ENCODE measurements at regions not wholly inside any gene's neighbourhood (a gene's known extent, or its start where the extent isn't known, plus 50 kb on each side); places are given as distances from the start of the nearest gene placed in this dataset.

- no peak for DNase-seq (ENCODE audit: low spot score)
- H3K27ac ChIP-seq (ENCODE audit: low read depth in 1 of 2, low read length in 2 of 2) = no peak overlapping the region
- H3K9me3 ChIP-seq (ENCODE audit: control insufficient read depth in 4 of 4, low read length in 3 of 4) = no peaks in the 10 kb centered on the region
- TF ChIP-seq TAF1 (conservative IDR thresholded peaks at IDR 0.05) (no peak), FOXA1 (IDR thresholded peaks at IDR 0.05) (no peak), JUND (IDR thresholded peaks at IDR 0.05) (no peak), HNF4A (conservative IDR thresholded peaks at IDR 0.05) (no peak), FOXA2 (IDR thresholded peaks at IDR 0.05) (no peak), EGR1 (IDR thresholded peaks at IDR 0.05; ENCODE audit: low read depth in 2 of 2) (no peak), ZBTB33 (IDR thresholded peaks at IDR 0.05) (no peak), HNF4G (IDR thresholded peaks at IDR 0.05) (no peak)
- TF ChIP-seq, protein P1, sequence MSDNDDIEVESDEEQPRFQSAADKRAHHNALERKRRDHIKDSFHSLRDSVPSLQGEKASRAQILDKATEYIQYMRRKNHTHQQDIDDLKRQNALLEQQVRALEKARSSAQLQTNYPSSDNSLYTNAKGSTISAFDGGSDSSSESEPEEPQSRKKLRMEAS (IDR thresholded peaks at IDR 0.05) = no peak
- TF ChIP-seq, protein P2, sequence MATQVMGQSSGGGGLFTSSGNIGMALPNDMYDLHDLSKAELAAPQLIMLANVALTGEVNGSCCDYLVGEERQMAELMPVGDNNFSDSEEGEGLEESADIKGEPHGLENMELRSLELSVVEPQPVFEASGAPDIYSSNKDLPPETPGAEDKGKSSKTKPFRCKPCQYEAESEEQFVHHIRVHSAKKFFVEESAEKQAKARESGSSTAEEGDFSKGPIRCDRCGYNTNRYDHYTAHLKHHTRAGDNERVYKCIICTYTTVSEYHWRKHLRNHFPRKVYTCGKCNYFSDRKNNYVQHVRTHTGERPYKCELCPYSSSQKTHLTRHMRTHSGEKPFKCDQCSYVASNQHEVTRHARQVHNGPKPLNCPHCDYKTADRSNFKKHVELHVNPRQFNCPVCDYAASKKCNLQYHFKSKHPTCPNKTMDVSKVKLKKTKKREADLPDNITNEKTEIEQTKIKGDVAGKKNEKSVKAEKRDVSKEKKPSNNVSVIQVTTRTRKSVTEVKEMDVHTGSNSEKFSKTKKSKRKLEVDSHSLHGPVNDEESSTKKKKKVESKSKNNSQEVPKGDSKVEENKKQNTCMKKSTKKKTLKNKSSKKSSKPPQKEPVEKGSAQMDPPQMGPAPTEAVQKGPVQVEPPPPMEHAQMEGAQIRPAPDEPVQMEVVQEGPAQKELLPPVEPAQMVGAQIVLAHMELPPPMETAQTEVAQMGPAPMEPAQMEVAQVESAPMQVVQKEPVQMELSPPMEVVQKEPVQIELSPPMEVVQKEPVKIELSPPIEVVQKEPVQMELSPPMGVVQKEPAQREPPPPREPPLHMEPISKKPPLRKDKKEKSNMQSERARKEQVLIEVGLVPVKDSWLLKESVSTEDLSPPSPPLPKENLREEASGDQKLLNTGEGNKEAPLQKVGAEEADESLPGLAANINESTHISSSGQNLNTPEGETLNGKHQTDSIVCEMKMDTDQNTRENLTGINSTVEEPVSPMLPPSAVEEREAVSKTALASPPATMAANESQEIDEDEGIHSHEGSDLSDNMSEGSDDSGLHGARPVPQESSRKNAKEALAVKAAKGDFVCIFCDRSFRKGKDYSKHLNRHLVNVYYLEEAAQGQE (IDR thresholded peaks at IDR 0.05) = no peak
- H3K4me3 ChIP-seq (ENCODE audit: low read depth in 1 of 3, low read length in 3 of 3) = no peak overlapping the region
- H3K9ac ChIP-seq (ENCODE audit: low read depth in 1 of 2, low read length in 2 of 2) = no peak overlapping the region
- H3K27me3 ChIP-seq (ENCODE audit: control insufficient read depth in 4 of 4, insufficient read depth in 4 of 4, low read length in 3 of 4) = no peaks in the 10 kb centered on the region
- no peaks in the 10 kb centered on the region for H3K4me1 ChIP-seq (ENCODE audit: control insufficient read depth in 4 of 4, insufficient read depth in 4 of 4, low read length in 3 of 4)
- 65% methylated on average over 3 of the region's 3 CpGs for WGBS
- no peaks in the 10 kb centered on the region for H3K36me3 ChIP-seq (ENCODE audit: control insufficient read depth in 4 of 4, insufficient read depth in 3 of 4, low read depth in 1 of 4, low read length in 3 of 4)
These were observed 568.5 kb upstream of the MDGA2 start for GRCh38 chr14:48243900-48244299.

- no peak overlapping the region for H3K9ac ChIP-seq (ENCODE audit: low read depth in 1 of 2, low read length in 2 of 2)
These were observed 553.7 kb upstream of the MDGA2 start for GRCh38 chr14:48229091-48229490.

More at GRCh38 chr14:48229091-48229490, 553.7 kb upstream of the MDGA2 start:
- no peaks in the 10 kb centered on the region for H3K27me3 ChIP-seq (ENCODE audit: control insufficient read depth in 4 of 4, insufficient read depth in 4 of 4, low read length in 3 of 4)
- H3K4me1 ChIP-seq (ENCODE audit: control insufficient read depth in 4 of 4, insufficient read depth in 4 of 4, low read length in 3 of 4) = no peaks in the 10 kb centered on the region
- TF ChIP-seq ATF3 (IDR thresholded peaks at IDR 0.05) = no peak
- TF ChIP-seq RAD21 (IDR thresholded peaks at IDR 0.05) = no peak
- no peak for TF ChIP-seq SP1 (IDR thresholded peaks at IDR 0.05)
- no peak for TF ChIP-seq GABPA (IDR thresholded peaks at IDR 0.05 in 1 of 2, conservative IDR thresholded peaks at IDR 0.05 in 1 of 2)
- TF ChIP-seq ZBTB33 (IDR thresholded peaks at IDR 0.05) = no peak
- TF ChIP-seq NR2F2 (IDR thresholded peaks at IDR 0.05) = no peak
- no peak for TF ChIP-seq FOXA2 (IDR thresholded peaks at IDR 0.05)
- TF ChIP-seq HNF4G (IDR thresholded peaks at IDR 0.05) = no peak
- no peak for TF ChIP-seq JUND (IDR thresholded peaks at IDR 0.05)
- no peak for TF ChIP-seq RXRA (IDR thresholded peaks at IDR 0.05)
- TF ChIP-seq HNF4A (conservative IDR thresholded peaks at IDR 0.05) = no peak
- TF ChIP-seq YY1 (IDR thresholded peaks at IDR 0.05) = no peak
- no peak for TF ChIP-seq TAF1 (conservative IDR thresholded peaks at IDR 0.05)
- TF ChIP-seq, protein P2 (IDR thresholded peaks at IDR 0.05) = no peak
- H3K36me3 ChIP-seq (ENCODE audit: control insufficient read depth in 4 of 4, insufficient read depth in 3 of 4, low read depth in 1 of 4, low read length in 3 of 4) = no peaks in the 10 kb centered on the region
- DNase-seq (ENCODE audit: low spot score) = no peak
- no peaks in the 10 kb centered on the region for H3K9me3 ChIP-seq (ENCODE audit: control insufficient read depth in 4 of 4, low read length in 3 of 4)
- H3K4me3 ChIP-seq (ENCODE audit: low read depth in 1 of 3, low read length in 3 of 3) = no peak overlapping the region
- H3K27ac ChIP-seq (ENCODE audit: low read depth in 1 of 2, low read length in 2 of 2) = no peak overlapping the region
